B cell (primary cell): ENCODE measurements at regions not wholly inside any gene's neighbourhood (a gene's known extent, or its start where the extent isn't known, plus 50 kb on each side); places are given as distances from the start of the nearest gene placed in this dataset.

ENCODE experiments used
- ATAC-seq: fragments of 200-7000 bp; cut with Tn5 transposase; one replicate; pipeline ENCODE4 v1.10.0; 2021; ENCODE audit warnings: low read depth, mild to moderate bottlenecking, moderate number of reproducible peaks, moderate library complexity
- CTCF ChIA-PET: fragments of 350-600 bp; sonication (Branson Sonifier 250); formaldehyde crosslinking; loops from one replicate; lab custom pipeline; 2021; ENCODE audit warnings: antibody characterized with exemption, inconsistent platforms; lab: Charles Lee
- POLR2A ChIA-PET: fragments of 350-600 bp; sonication (Branson Sonifier 250); formaldehyde crosslinking; loops from one replicate; lab custom pipeline; 2021; ENCODE audit warnings: antibody characterized with exemption; lab: Charles Lee
- DNase-seq: peaks from one replicate; pipeline ENCODE4 v3.0.0; 2013
- H2AFZ ChIP-seq: 2 replicates; pipeline ENCODE4 v1.6.1; 2012; ENCODE audit warnings: mild to moderate bottlenecking, low read depth, low read length; ENCODE audit not compliant: insufficient read depth, poor library complexity, severe bottlenecking
- H3K27ac ChIP-seq, 2 donors: 1 replicate in 1 of 2; 2 replicates in 1 of 2; pipeline ENCODE4 v1.5.1; 2012 to 2013; ENCODE audit warnings: low read length in 2 of 2, mild to moderate bottlenecking in 2 of 2, moderate library complexity in 1 of 2
- H3K27me3 ChIP-seq, 4 experiments: fragments of 200-600 bp in 1 of 4; sonication (generic) in 1 of 4; replicated peaks in 1 of 4; 1 replicate in 2 of 4; 2 replicates in 2 of 4; pipeline versions ENCODE4 v1.6.1 to v1.7.0; 2013 to 2016; ENCODE audit warnings: low read length in 3 of 4, mild to moderate bottlenecking in 2 of 4, mixed read lengths in 1 of 4, moderate library complexity in 1 of 4; ENCODE audit not compliant: insufficient read depth in 4 of 4, control insufficient read depth in 3 of 4; ENCODE audit errors: control extremely low read depth in 1 of 4
- H3K36me3 ChIP-seq, 2 experiments: replicated peaks in 1 of 2; 1 replicate in 1 of 2; 2 replicates in 1 of 2; pipeline versions ENCODE4 v1.6.1 to v1.7.1; 2013; ENCODE audit warnings: low read length in 1 of 2; ENCODE audit not compliant: insufficient read depth in 2 of 2, control insufficient read depth in 1 of 2; ENCODE audit errors: control extremely low read depth in 1 of 2, extremely low read depth in 1 of 2
- H3K4me1 ChIP-seq, 2 donors: fragments of 200-600 bp in 1 of 2; sonication (generic) in 1 of 2; 1 replicate in 1 of 2; 2 replicates in 1 of 2; pipeline versions ENCODE4 v1.5.1 to v1.6.1; 2013 to 2017; ENCODE audit warnings: low read length in 2 of 2; ENCODE audit not compliant: control insufficient read depth in 2 of 2, insufficient read depth in 2 of 2
- H3K4me2 ChIP-seq: replicated peaks from 2 replicates; pipeline ENCODE3; 2012; ENCODE audit warnings: mild to moderate bottlenecking, low read depth, low read length; ENCODE audit not compliant: poor library complexity, severe bottlenecking
- H3K4me3 ChIP-seq, 5 experiments: fragments of 200-600 bp in 1 of 5; sonication (generic) in 1 of 5; 1 replicate in 3 of 5; 2 replicates in 2 of 5; pipeline versions ENCODE4 v1.5.1 to v1.7.0; 2011 to 2016; ENCODE audit warnings: low read length in 4 of 5, mild to moderate bottlenecking in 4 of 5, low read depth in 2 of 5, control low read depth in 1 of 5, moderate library complexity in 1 of 5; ENCODE audit not compliant: insufficient read depth in 1 of 5; ENCODE audit errors: control extremely low read depth in 1 of 5, extremely low read depth in 1 of 5
- H3K79me2 ChIP-seq: fragments of 200-600 bp; sonication (generic); one replicate; pipeline ENCODE4 v1.6.0; 2016; ENCODE audit warnings: low read length; ENCODE audit not compliant: control insufficient read depth, insufficient read depth
- H3K9ac ChIP-seq: fragments of 200-600 bp; sonication (generic); 2 replicates; pipeline ENCODE4 v1.6.1; 2017; ENCODE audit warnings: mild to moderate bottlenecking, low read length, moderate library complexity
- H3K9me3 ChIP-seq, 3 donors: one replicate each; pipeline versions ENCODE4 v1.6.1 to v1.7.1; 2013; ENCODE audit warnings: low read length in 2 of 3; ENCODE audit not compliant: control insufficient read depth in 2 of 3, insufficient read depth in 1 of 3; ENCODE audit errors: control extremely low read depth in 1 of 3
- H4K20me1 ChIP-seq: 2 replicates; pipeline ENCODE4 v1.6.0; 2012; ENCODE audit warnings: mild to moderate bottlenecking, low read length; ENCODE audit not compliant: insufficient read depth, control insufficient read depth, poor library complexity, severe bottlenecking
- H3K27ac Mint-ChIP-seq: one replicate; pipeline ENCODE4 v1.8.0; 2021; ENCODE audit warnings: mixed read lengths
- H3K27me3 Mint-ChIP-seq: one replicate; pipeline ENCODE4 v1.8.0; 2021; ENCODE audit warnings: mixed read lengths
- H3K4me1 Mint-ChIP-seq: one replicate; pipeline ENCODE4 v1.8.0; 2021; ENCODE audit warnings: mixed read lengths
- H3K4me3 Mint-ChIP-seq: one replicate; pipeline ENCODE4 v1.8.0; 2021; ENCODE audit warnings: mixed read lengths
- H3K9me3 Mint-ChIP-seq: one replicate; pipeline ENCODE4 v1.8.0; 2022; ENCODE audit warnings: mixed read lengths; ENCODE audit not compliant: insufficient read depth
- EZH2 ChIP-seq: IDR thresholded peaks from 2 replicates; pipeline ENCODE4 v1.6.1; 2012; ENCODE audit warnings: borderline replicate concordance, low read depth, mild to moderate bottlenecking, moderate library complexity, low read length; ENCODE audit not compliant: insufficient read depth, poor library complexity, severe bottlenecking
- WGBS: methylation state at CpG from one replicate; pipeline ENCODE4 v1.1.5; 2013; ENCODE audit warnings: missing lambda C conversion rate; ENCODE audit not compliant: insufficient coverage; 5-methylcytosine and 5-hydroxymethylcytosine counted together
- intact Hi-C: fragments of 100-400 bp; cut with micrococcal nuclease; formaldehyde crosslinking; loops from one replicate; pipeline ENCODE4 v1.10.0; 2022
- TF ChIP-seq, protein P1 (sequence below): fragments of 200-600 bp; IDR thresholded peaks from one replicate; pipeline ENCODE4 v1.8.0; 2022; ENCODE audit warnings: antibody characterized with exemption, mild to moderate bottlenecking

DNA sequence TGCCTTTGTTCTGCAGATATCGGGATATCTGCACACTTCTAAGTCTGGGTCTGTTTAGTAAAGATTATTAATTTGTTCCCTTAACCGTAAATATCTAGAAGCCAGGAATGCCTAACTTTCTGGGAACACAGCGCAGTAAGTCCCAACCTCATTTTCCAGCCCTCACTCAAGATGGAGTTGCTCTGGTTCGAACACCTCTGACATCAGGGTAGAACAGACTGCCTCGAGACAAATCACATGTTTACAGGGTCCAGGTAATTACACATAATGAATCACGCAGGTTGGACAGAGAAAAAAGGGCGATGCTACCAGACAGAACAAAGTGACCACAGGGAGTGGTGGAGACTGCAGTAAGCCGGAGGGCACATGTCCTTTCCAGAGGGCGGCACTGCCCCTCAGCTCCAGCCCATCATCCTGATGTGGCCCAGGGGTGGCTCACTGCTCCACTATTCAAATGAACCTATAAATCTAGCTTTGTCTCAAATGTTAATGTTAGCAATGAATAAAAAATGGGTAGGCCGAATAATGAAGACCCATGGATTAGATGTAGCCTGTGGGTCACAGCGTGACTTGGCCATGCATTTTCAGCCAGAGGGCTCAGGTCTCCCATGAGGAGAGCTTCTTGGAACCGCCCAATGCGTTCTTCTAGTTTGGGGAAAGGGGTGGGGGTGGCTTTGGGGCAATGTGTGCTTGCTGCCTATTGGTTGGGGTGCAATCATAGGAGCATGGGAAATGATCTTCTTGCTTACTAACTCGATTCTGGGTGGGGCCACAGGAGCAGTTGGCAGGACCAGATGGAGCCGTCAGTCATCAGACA lies 159.0 kb upstream of the SFSWAP start:
- Histone ChIP-seq H3K9me3 (peaks cover 0 to 4% (median 0%) of the 10 kb centered on the region in 3 donors), H3K79me2 (no peaks in the 10 kb centered on the region), H4K20me1 (no peaks in the 10 kb centered on the region), H3K27me3 (peaks cover 0 to 3% (median 0%) of the 10 kb centered on the region in 4 experiments), H3K4me3 (no peak overlapping the region), H2AFZ (no peak overlapping the region), H3K27ac (no peak overlapping the region), H3K4me1 (no peaks in the 10 kb centered on the region), H3K4me2 (no peak overlapping the region), H3K36me3 (no peaks in the 10 kb centered on the region), H3K9ac (no peak overlapping the region)
- no peak overlapping the region for H3K4me3 Mint-ChIP-seq
- TF ChIP-seq EZH2: no peak
- TF ChIP-seq, protein P1, sequence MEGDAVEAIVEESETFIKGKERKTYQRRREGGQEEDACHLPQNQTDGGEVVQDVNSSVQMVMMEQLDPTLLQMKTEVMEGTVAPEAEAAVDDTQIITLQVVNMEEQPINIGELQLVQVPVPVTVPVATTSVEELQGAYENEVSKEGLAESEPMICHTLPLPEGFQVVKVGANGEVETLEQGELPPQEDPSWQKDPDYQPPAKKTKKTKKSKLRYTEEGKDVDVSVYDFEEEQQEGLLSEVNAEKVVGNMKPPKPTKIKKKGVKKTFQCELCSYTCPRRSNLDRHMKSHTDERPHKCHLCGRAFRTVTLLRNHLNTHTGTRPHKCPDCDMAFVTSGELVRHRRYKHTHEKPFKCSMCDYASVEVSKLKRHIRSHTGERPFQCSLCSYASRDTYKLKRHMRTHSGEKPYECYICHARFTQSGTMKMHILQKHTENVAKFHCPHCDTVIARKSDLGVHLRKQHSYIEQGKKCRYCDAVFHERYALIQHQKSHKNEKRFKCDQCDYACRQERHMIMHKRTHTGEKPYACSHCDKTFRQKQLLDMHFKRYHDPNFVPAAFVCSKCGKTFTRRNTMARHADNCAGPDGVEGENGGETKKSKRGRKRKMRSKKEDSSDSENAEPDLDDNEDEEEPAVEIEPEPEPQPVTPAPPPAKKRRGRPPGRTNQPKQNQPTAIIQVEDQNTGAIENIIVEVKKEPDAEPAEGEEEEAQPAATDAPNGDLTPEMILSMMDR: no peak
- H3K4me1 Mint-ChIP-seq: no peaks in the 10 kb centered on the region
- ATAC-seq (no peak), DNase-seq (no peak)
- 98% methylated on average over 12 of the region's 15 CpGs for WGBS
- no peaks in the 10 kb centered on the region for H3K9me3 Mint-ChIP-seq
- ChIA-PET CTCF (no interaction called here), POLR2A (no interaction called here)
- intact Hi-C loops: no loop called here
- peaks cover 10% of the 10 kb centered on the region for H3K27me3 Mint-ChIP-seq
- H3K27ac Mint-ChIP-seq: no peak overlapping the region

DNA sequence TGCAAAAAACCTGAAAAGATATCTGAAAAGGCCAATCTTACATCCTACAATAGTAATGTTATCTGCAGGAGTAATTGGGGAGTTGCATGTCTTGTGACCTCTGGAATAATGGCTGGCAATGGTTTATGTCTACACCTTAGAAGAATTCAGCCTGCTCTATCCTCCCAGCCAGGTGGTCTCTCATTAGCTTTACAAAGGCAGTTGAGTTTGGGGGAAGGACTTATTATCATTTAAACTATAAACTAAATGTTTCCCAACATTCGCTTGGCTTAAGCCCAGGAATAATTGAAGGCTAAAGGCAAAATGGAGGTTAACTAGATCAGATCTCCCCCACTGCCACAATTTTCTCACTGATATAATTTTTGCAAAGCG lies 158.4 kb upstream of the SFSWAP start:
- H3K4me1 ChIP-seq: no peaks in the 10 kb centered on the region
- DNase-seq (no peak), ATAC-seq (no peak)
- Mint-ChIP-seq H3K27me3 (peaks cover 10% of the 10 kb centered on the region), H3K9me3 (no peaks in the 10 kb centered on the region), H3K4me3 (no peak overlapping the region), H3K27ac (no peak overlapping the region), H3K4me1 (no peaks in the 10 kb centered on the region)
- no peak overlapping the region for H2AFZ ChIP-seq
- H3K4me2 ChIP-seq: no peak overlapping the region
- no peaks in the 10 kb centered on the region for H4K20me1 ChIP-seq
- WGBS: 100% methylated on average over 1 of the region's 2 CpGs
- no peak overlapping the region for H3K9ac ChIP-seq
- H3K79me2 ChIP-seq: no peaks in the 10 kb centered on the region
- peaks cover 0 to 4% (median 0%) of the 10 kb centered on the region in 3 donors for H3K9me3 ChIP-seq
- ChIA-PET POLR2A (no interaction called here), CTCF (no interaction called here)
- TF ChIP-seq, protein P1: no peak
- TF ChIP-seq EZH2: no peak
- no peak overlapping the region for H3K27ac ChIP-seq
- H3K4me3 ChIP-seq: no peak overlapping the region
- H3K36me3 ChIP-seq: no peaks in the 10 kb centered on the region
- intact Hi-C loops: no loop called here
- H3K27me3 ChIP-seq: peaks cover 0 to 3% (median 0%) of the 10 kb centered on the region in 4 experiments
